SU-DHL-6 (cell line): ENCODE measurements at regions not wholly inside any gene's neighbourhood (a gene's known extent, or its start where the extent isn't known, plus 50 kb on each side); places are given as distances from the start of the nearest gene placed in this dataset.

Experiments used
- H2AFZ ChIP-seq: fragments of 200-600 bp; sonication (generic); 2 replicates; pipeline ENCODE4 v1.6.1; 2014; ENCODE audit warnings: low read depth, mild to moderate bottlenecking, moderate library complexity, mixed read lengths, antibody characterized with exemption, low read length; ENCODE audit not compliant: severe bottlenecking
- H3F3A ChIP-seq: fragments of 200-600 bp; shearing (Covaris generic); 2 replicates; pipeline ENCODE4 v1.6.0; 2016; ENCODE audit warnings: antibody characterized with exemption, mild to moderate bottlenecking; ENCODE audit not compliant: insufficient read depth
- H3K27ac ChIP-seq: fragments of 200-600 bp; sonication (generic); 2 replicates; pipeline ENCODE4 v1.5.1; 2016; ENCODE audit warnings: low read depth, mild to moderate bottlenecking, low read length, moderate library complexity, mixed read lengths
- H3K27me3 ChIP-seq: fragments of 200-600 bp; sonication (generic), shearing (Covaris generic); 2 replicates; pipeline ENCODE4 v1.6.0; 2014; ENCODE audit warnings: mild to moderate bottlenecking, low read length
- H3K36me3 ChIP-seq: fragments of 200-600 bp; sonication (generic); 2 replicates; pipeline ENCODE4 v1.6.1; 2014; ENCODE audit warnings: mild to moderate bottlenecking, low read length, mixed read lengths
- H3K4me2 ChIP-seq: fragments of 300-600, 200-600 bp; shearing (Covaris generic), sonication (generic); 2 replicates; pipeline ENCODE4 v1.6.0; 2014; ENCODE audit warnings: low read length, low read depth, mild to moderate bottlenecking; ENCODE audit not compliant: poor library complexity, severe bottlenecking
- H3K4me3 ChIP-seq: fragments of 200-600 bp; sonication (generic); 2 replicates; pipeline ENCODE4 v1.5.1; 2014; ENCODE audit warnings: antibody characterized with exemption, low read length, mild to moderate bottlenecking, mixed read lengths; ENCODE audit not compliant: insufficient read depth, poor library complexity, severe bottlenecking
- H3K79me2 ChIP-seq: fragments of 200-600 bp; sonication (generic); 2 replicates; pipeline ENCODE4 v1.6.1; 2014; ENCODE audit warnings: mild to moderate bottlenecking, low read length, moderate library complexity; ENCODE audit not compliant: insufficient read depth
- H3K9ac ChIP-seq: fragments of 200-600 bp; sonication (generic); 2 replicates; pipeline ENCODE4 v1.7.0; 2014; ENCODE audit warnings: mild to moderate bottlenecking, low read length
- H3K9me2 ChIP-seq: fragments of 200-600 bp; sonication (generic); replicated peaks from 2 replicates; pipeline ENCODE4 v1.6.1; 2014; ENCODE audit warnings: low read length; ENCODE audit not compliant: insufficient read depth
- H3K9me3 ChIP-seq: fragments of 200-600 bp; sonication (generic); 2 replicates; pipeline ENCODE4 v1.6.1; 2014; ENCODE audit warnings: low read length, mixed read lengths; ENCODE audit not compliant: insufficient read depth
- H4K20me1 ChIP-seq: fragments of 200-600 bp; sonication (generic); 2 replicates; pipeline ENCODE4 v1.6.1; 2014; ENCODE audit warnings: low read depth, mild to moderate bottlenecking, antibody characterized with exemption, low read length, moderate library complexity, mixed read lengths
- EZH2phosphoT487 ChIP-seq: fragments of 200-600 bp; sonication (generic), shearing (Covaris generic); conservative IDR thresholded peaks from 2 replicates; pipeline ENCODE4 v1.6.1; 2018; ENCODE audit warnings: mild to moderate bottlenecking, antibody characterized with exemption, low read length, moderate library complexity, mixed read lengths
- TF ChIP-seq, protein P1 (sequence below): fragments of 200-600 bp; sonication (generic); IDR thresholded peaks from one replicate; pipeline ENCODE4 v1.5.1; 2017; ENCODE audit warnings: antibody characterized with exemption, mild to moderate bottlenecking, low read length, moderate library complexity; ENCODE audit not compliant: insufficient read depth, poor library complexity, severe bottlenecking

DNA sequence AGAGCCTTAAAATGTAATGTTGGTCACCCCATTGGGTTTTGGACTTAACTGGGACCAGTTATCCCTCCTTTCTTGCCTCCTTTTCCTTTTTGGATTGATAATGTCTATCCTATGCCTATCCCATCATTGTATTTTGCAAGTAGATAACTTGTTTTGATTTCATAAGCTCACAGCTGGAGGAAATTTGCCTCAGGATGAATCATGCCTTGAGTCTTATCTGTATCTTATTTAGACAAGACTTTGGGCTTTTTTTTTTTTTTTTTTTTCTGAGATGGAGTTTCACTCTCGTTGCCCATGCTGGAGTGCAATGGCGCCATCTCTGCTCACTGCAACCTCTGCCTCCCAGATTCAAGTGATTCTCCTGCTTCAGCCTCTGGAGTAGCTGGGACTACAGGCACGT lies 443.3 kb downstream of the DNAH5 start:
- no peaks in the 10 kb centered on the region for H3K27me3 ChIP-seq
- H3F3A ChIP-seq = no peaks in the 10 kb centered on the region
- no peak overlapping the region for H3K9ac ChIP-seq
- H3K36me3 ChIP-seq = no peaks in the 10 kb centered on the region
- H3K27ac ChIP-seq = no peak overlapping the region
- TF ChIP-seq EZH2phosphoT487 = no peak
- TF ChIP-seq, protein P1, sequence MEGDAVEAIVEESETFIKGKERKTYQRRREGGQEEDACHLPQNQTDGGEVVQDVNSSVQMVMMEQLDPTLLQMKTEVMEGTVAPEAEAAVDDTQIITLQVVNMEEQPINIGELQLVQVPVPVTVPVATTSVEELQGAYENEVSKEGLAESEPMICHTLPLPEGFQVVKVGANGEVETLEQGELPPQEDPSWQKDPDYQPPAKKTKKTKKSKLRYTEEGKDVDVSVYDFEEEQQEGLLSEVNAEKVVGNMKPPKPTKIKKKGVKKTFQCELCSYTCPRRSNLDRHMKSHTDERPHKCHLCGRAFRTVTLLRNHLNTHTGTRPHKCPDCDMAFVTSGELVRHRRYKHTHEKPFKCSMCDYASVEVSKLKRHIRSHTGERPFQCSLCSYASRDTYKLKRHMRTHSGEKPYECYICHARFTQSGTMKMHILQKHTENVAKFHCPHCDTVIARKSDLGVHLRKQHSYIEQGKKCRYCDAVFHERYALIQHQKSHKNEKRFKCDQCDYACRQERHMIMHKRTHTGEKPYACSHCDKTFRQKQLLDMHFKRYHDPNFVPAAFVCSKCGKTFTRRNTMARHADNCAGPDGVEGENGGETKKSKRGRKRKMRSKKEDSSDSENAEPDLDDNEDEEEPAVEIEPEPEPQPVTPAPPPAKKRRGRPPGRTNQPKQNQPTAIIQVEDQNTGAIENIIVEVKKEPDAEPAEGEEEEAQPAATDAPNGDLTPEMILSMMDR = no peak
- H3K79me2 ChIP-seq = no peaks in the 10 kb centered on the region
- H4K20me1 ChIP-seq = no peaks in the 10 kb centered on the region
- H3K9me2 ChIP-seq = no peaks in the 10 kb centered on the region
- H3K9me3 ChIP-seq = no peaks in the 10 kb centered on the region
- H3K4me2 ChIP-seq = no peak overlapping the region
- no peak overlapping the region for H2AFZ ChIP-seq
- H3K4me3 ChIP-seq = no peak overlapping the region

DNA sequence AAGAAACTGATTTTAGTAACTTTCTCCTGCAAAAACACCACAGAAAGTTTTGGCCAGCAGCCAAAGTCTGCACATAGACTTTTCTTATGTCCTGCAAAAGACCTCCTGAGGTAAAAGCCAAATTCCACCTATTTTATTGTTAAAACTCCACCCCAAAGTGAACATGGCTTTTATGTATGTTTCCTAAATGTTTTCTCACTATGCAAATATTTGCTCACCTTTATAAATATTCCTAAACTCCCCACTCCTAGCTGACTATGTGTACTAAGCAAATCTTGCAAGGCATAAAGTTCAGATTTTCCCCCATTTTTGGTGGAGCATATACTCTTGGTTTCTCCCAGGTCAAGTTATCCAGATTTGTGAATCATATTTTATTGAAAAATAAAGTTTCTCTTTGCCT lies 446.2 kb downstream of the DNAH5 start:
- H4K20me1 ChIP-seq = no peaks in the 10 kb centered on the region
- no peaks in the 10 kb centered on the region for H3K9me3 ChIP-seq
- TF ChIP-seq, protein P1 = no peak
- H3K27me3 ChIP-seq = no peaks in the 10 kb centered on the region
- no peak overlapping the region for H3K9ac ChIP-seq
- no peaks in the 10 kb centered on the region for H3K79me2 ChIP-seq
- H3K4me2 ChIP-seq = no peak overlapping the region
- H3F3A ChIP-seq = no peaks in the 10 kb centered on the region
- no peaks in the 10 kb centered on the region for H3K9me2 ChIP-seq
- no peaks in the 10 kb centered on the region for H3K36me3 ChIP-seq
- H3K4me3 ChIP-seq = no peak overlapping the region
- H3K27ac ChIP-seq = no peak overlapping the region
- H2AFZ ChIP-seq = no peak overlapping the region

DNA sequence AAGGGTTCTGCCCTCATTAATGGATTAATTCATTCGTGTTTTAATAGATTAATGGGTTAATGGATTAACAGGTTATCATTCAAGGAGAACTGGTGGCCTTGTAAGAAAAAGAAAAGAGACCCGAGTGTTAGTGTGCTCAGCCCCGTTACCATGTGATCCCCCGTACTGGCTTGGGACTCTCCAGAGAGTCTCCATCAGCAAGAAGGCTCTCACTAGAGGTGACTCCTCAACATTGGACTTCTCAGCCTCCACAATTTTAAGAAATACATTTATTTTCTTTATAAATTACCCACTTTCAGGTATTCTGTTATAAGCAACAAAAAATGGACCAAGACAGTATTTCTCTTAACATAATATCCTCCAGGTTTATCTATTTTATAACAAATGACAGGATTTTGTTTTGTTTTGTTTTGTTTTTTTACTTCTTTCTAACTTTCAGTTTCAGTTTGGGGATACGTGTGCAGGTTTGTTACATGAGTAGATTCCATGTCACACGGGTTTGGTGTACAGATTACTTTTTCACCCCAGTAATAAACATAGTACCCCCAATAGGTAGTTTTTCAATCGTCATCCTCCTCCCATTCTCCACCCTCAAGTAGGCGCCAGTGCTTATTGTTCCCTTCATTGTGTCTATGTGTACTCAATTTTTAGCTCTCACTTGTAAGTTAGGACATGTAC lies 456.1 kb downstream of the DNAH5 start:
- Histone ChIP-seq H3K4me2 (no peak overlapping the region), H3K9me3 (no peaks in the 10 kb centered on the region), H3F3A (no peaks in the 10 kb centered on the region), H3K27ac (no peak overlapping the region), H3K36me3 (no peaks in the 10 kb centered on the region), H3K9me2 (no peaks in the 10 kb centered on the region), H4K20me1 (no peaks in the 10 kb centered on the region), H3K27me3 (no peaks in the 10 kb centered on the region), H3K4me3 (no peak overlapping the region), H3K79me2 (no peaks in the 10 kb centered on the region), H3K9ac (no peak overlapping the region), H2AFZ (no peak overlapping the region)
- TF ChIP-seq, protein P1 = no peak
- no peak for TF ChIP-seq EZH2phosphoT487
